K562 (cell line): ENCODE measurements at regions not wholly inside any gene's neighbourhood (a gene's known extent, or its start where the extent isn't known, plus 50 kb on each side); places are given as distances from the start of the nearest gene placed in this dataset.

Experiments used
- ASH1L ChIP-seq: fragments of 450-650 bp; IDR thresholded peaks from 2 replicates; pipeline ENCODE4 v1.6.1; 2018; ENCODE audit warnings: borderline replicate concordance, mild to moderate bottlenecking, low read depth; ENCODE audit not compliant: partially characterized antibody
- RNF219 ChIP-seq: fragments of 250-450 bp; sonication (Bioruptor Pico); IDR thresholded peaks from 2 replicates; pipeline ENCODE4 v1.5.0; 2022; ENCODE audit warnings: mild to moderate bottlenecking
- TF ChIP-seq, protein P1 (sequence below): fragments of 200-600 bp; sonication (generic); IDR thresholded peaks from one replicate; pipeline ENCODE4 v1.6.1; 2012; ENCODE audit warnings: mild to moderate bottlenecking, low read depth, low read length, inconsistent platforms

GRCh38 chr18:2102022-2102421, 469.3 kb downstream of the METTL4 start (continued):
- TF ChIP-seq, protein P1, sequence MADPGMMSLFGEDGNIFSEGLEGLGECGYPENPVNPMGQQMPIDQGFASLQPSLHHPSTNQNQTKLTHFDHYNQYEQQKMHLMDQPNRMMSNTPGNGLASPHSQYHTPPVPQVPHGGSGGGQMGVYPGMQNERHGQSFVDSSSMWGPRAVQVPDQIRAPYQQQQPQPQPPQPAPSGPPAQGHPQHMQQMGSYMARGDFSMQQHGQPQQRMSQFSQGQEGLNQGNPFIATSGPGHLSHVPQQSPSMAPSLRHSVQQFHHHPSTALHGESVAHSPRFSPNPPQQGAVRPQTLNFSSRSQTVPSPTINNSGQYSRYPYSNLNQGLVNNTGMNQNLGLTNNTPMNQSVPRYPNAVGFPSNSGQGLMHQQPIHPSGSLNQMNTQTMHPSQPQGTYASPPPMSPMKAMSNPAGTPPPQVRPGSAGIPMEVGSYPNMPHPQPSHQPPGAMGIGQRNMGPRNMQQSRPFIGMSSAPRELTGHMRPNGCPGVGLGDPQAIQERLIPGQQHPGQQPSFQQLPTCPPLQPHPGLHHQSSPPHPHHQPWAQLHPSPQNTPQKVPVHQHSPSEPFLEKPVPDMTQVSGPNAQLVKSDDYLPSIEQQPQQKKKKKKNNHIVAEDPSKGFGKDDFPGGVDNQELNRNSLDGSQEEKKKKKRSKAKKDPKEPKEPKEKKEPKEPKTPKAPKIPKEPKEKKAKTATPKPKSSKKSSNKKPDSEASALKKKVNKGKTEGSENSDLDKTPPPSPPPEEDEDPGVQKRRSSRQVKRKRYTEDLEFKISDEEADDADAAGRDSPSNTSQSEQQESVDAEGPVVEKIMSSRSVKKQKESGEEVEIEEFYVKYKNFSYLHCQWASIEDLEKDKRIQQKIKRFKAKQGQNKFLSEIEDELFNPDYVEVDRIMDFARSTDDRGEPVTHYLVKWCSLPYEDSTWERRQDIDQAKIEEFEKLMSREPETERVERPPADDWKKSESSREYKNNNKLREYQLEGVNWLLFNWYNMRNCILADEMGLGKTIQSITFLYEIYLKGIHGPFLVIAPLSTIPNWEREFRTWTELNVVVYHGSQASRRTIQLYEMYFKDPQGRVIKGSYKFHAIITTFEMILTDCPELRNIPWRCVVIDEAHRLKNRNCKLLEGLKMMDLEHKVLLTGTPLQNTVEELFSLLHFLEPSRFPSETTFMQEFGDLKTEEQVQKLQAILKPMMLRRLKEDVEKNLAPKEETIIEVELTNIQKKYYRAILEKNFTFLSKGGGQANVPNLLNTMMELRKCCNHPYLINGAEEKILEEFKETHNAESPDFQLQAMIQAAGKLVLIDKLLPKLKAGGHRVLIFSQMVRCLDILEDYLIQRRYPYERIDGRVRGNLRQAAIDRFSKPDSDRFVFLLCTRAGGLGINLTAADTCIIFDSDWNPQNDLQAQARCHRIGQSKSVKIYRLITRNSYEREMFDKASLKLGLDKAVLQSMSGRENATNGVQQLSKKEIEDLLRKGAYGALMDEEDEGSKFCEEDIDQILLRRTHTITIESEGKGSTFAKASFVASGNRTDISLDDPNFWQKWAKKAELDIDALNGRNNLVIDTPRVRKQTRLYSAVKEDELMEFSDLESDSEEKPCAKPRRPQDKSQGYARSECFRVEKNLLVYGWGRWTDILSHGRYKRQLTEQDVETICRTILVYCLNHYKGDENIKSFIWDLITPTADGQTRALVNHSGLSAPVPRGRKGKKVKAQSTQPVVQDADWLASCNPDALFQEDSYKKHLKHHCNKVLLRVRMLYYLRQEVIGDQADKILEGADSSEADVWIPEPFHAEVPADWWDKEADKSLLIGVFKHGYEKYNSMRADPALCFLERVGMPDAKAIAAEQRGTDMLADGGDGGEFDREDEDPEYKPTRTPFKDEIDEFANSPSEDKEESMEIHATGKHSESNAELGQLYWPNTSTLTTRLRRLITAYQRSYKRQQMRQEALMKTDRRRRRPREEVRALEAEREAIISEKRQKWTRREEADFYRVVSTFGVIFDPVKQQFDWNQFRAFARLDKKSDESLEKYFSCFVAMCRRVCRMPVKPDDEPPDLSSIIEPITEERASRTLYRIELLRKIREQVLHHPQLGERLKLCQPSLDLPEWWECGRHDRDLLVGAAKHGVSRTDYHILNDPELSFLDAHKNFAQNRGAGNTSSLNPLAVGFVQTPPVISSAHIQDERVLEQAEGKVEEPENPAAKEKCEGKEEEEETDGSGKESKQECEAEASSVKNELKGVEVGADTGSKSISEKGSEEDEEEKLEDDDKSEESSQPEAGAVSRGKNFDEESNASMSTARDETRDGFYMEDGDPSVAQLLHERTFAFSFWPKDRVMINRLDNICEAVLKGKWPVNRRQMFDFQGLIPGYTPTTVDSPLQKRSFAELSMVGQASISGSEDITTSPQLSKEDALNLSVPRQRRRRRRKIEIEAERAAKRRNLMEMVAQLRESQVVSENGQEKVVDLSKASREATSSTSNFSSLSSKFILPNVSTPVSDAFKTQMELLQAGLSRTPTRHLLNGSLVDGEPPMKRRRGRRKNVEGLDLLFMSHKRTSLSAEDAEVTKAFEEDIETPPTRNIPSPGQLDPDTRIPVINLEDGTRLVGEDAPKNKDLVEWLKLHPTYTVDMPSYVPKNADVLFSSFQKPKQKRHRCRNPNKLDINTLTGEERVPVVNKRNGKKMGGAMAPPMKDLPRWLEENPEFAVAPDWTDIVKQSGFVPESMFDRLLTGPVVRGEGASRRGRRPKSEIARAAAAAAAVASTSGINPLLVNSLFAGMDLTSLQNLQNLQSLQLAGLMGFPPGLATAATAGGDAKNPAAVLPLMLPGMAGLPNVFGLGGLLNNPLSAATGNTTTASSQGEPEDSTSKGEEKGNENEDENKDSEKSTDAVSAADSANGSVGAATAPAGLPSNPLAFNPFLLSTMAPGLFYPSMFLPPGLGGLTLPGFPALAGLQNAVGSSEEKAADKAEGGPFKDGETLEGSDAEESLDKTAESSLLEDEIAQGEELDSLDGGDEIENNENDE: no peak
- TF ChIP-seq RNF219 (CRISPR knock-in tag) (no peak), ASH1L (no peak)
